CD8-positive, alpha-beta memory T cell (primary cell): ENCODE measurements at regions not wholly inside any gene's neighbourhood (a gene's known extent, or its start where the extent isn't known, plus 50 kb on each side); places are given as distances from the start of the nearest gene placed in this dataset.
"Not testable (repeated sequence)": the region's sequence is repeated elsewhere in the genome, so short reads cannot be mapped to it uniquely, and the experiment has no call there.

Source experiments
- CTCF ChIA-PET: fragments of 350-600 bp; sonication (Branson Sonifier 250); formaldehyde crosslinking; loops from one replicate; lab custom pipeline; 2021; ENCODE audit warnings: antibody characterized with exemption; lab: Charles Lee
- POLR2A ChIA-PET: fragments of 350-600 bp; sonication (Branson Sonifier 250); formaldehyde crosslinking; loops from one replicate; lab custom pipeline; 2021; ENCODE audit warnings: antibody characterized with exemption; lab: Charles Lee
- DNase-seq, 5 donors: peaks; one replicate each; pipeline versions ENCODE4 v3.0.0 to v3.0.0-alpha.2; 2020 to 2022; ENCODE audit warnings: mixed read lengths in 1 of 5
- H3K27ac ChIP-seq: one replicate; pipeline ENCODE4 v1.7.0; 2013; ENCODE audit warnings: low read depth, mild to moderate bottlenecking, low read length, moderate library complexity
- H3K27me3 ChIP-seq: 2 replicates; pipeline ENCODE4 v1.7.0; 2013; ENCODE audit warnings: low read length, mild to moderate bottlenecking; ENCODE audit not compliant: insufficient read depth, poor library complexity, severe bottlenecking
- H3K36me3 ChIP-seq: 2 replicates; pipeline ENCODE4 v1.7.0; 2013; ENCODE audit warnings: mild to moderate bottlenecking, low read length, moderate library complexity; ENCODE audit not compliant: insufficient read depth
- H3K4me1 ChIP-seq: 2 replicates; pipeline ENCODE4 v1.7.0; 2013; ENCODE audit warnings: mild to moderate bottlenecking, low read length, moderate library complexity; ENCODE audit not compliant: insufficient read depth
- H3K4me3 ChIP-seq: 2 replicates; pipeline ENCODE4 v1.7.0; 2013; ENCODE audit warnings: mild to moderate bottlenecking, low read length
- H3K9me3 ChIP-seq: 2 replicates; pipeline ENCODE4 v1.7.0; 2013; ENCODE audit warnings: mild to moderate bottlenecking, low read length
- H3K27ac Mint-ChIP-seq, 8 donors: one replicate each; pipeline ENCODE4 v1.8.0; 2020 to 2021; ENCODE audit warnings: mixed read lengths in 8 of 8, mild to moderate bottlenecking in 6 of 8, inconsistent platforms in 3 of 8, moderate library complexity in 3 of 8
- H3K27me3 Mint-ChIP-seq, 2 donors: one replicate each; pipeline ENCODE4 v1.8.0; 2020 to 2021; ENCODE audit warnings: mixed read lengths in 2 of 2, mild to moderate bottlenecking in 1 of 2, moderate library complexity in 1 of 2
- H3K36me3 Mint-ChIP-seq, 3 donors: one replicate each; pipeline ENCODE4 v1.8.0; 2020 to 2021; ENCODE audit warnings: mixed read lengths in 3 of 3, inconsistent platforms in 1 of 3, mild to moderate bottlenecking in 1 of 3
- H3K4me1 Mint-ChIP-seq, 3 donors: one replicate each; pipeline ENCODE4 v1.8.0; 2020 to 2021; ENCODE audit warnings: mixed read lengths in 3 of 3, inconsistent platforms in 1 of 3, mild to moderate bottlenecking in 1 of 3
- H3K4me3 Mint-ChIP-seq, 7 donors: one replicate each; pipeline ENCODE4 v1.8.0; 2020 to 2021; ENCODE audit warnings: mixed read lengths in 7 of 7, mild to moderate bottlenecking in 6 of 7, moderate library complexity in 4 of 7, inconsistent platforms in 2 of 7
- H3K9me3 Mint-ChIP-seq, 5 donors: one replicate each; pipeline ENCODE4 v1.8.0; 2020 to 2022; ENCODE audit warnings: mixed read lengths in 5 of 5, mild to moderate bottlenecking in 3 of 5, moderate library complexity in 2 of 5, inconsistent platforms in 1 of 5

GRCh38 chr14:38001501-38001900 lies 206.2 kb upstream of the SSTR1 start:
- no peak for DNase-seq

GRCh38 chr14:38003746-38004609 lies 203.7 kb upstream of the SSTR1 start:
- H3K36me3 Mint-ChIP-seq, result no peaks in the 10 kb centered on the region
- ChIA-PET CTCF (no interaction called here), POLR2A (interaction anchor here (0.5 kb wide), 1 partner anchor 193 kb away, joined by 6 read pairs; no protein-coding TSS in a partner anchor)
- no peak overlapping the region for H3K27ac Mint-ChIP-seq
- Histone ChIP-seq H3K27ac (no peak overlapping the region), H3K4me3 (no peak overlapping the region), H3K36me3 (no peaks in the 10 kb centered on the region), H3K27me3 (no peaks in the 10 kb centered on the region), H3K4me1 (no peaks in the 10 kb centered on the region), H3K9me3 (no peaks in the 10 kb centered on the region)
- no peak overlapping the region for H3K4me3 Mint-ChIP-seq
- H3K9me3 Mint-ChIP-seq, result no peaks in the 10 kb centered on the region
- H3K4me1 Mint-ChIP-seq, result no peaks in the 10 kb centered on the region
- DNase-seq, result no peak
- no peaks in the 10 kb centered on the region for H3K27me3 Mint-ChIP-seq

More at GRCh38 chr14:38001501-38001900, 206.2 kb upstream of the SSTR1 start:
- H3K4me3 ChIP-seq, result no peak overlapping the region
- H3K27me3 Mint-ChIP-seq, result no peaks in the 10 kb centered on the region
- no peak overlapping the region for H3K27ac Mint-ChIP-seq
- H3K4me1 ChIP-seq, result no peaks in the 10 kb centered on the region
- no peaks in the 10 kb centered on the region for H3K36me3 Mint-ChIP-seq
- H3K36me3 ChIP-seq, result no peaks in the 10 kb centered on the region
- H3K9me3 ChIP-seq, result no peaks in the 10 kb centered on the region
- ChIA-PET CTCF (interaction anchor here (1.5 kb wide), 1 partner anchor 15 kb away, joined by 3 read pairs; no protein-coding TSS in a partner anchor), POLR2A (no interaction called here)
- H3K27ac ChIP-seq, result no peak overlapping the region
- H3K4me3 Mint-ChIP-seq, result no peak overlapping the region
- no peaks in the 10 kb centered on the region for H3K27me3 ChIP-seq
- H3K4me1 Mint-ChIP-seq, result no peaks in the 10 kb centered on the region
- no peaks in the 10 kb centered on the region for H3K9me3 Mint-ChIP-seq

DNA sequence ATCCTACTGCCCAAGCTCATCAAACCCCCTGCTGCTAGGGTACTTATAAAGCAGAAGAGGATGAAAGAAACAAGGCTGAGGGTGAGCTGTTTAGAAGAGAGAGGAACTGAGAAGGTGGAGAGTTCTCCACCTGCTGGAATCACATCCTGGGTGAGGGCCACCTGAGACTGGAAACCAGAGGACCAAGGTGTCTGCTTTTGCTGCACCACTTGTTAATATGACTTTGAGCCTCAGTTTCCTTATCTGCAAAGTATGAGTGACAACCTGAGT lies 203.2 kb upstream of the SSTR1 start:
- POLR2A ChIA-PET, result interaction anchor here (0.5 kb wide), 1 partner anchor 193 kb away, joined by 6 read pairs; no protein-coding TSS in a partner anchor
- CTCF ChIA-PET, result no interaction called here
- Histone ChIP-seq H3K4me3 (no peak overlapping the region), H3K36me3 (no peaks in the 10 kb centered on the region), H3K27me3 (no peaks in the 10 kb centered on the region), H3K27ac (no peak overlapping the region), H3K9me3 (no peaks in the 10 kb centered on the region), H3K4me1 (no peaks in the 10 kb centered on the region)
- Mint-ChIP-seq H3K4me3 (no peak overlapping the region), H3K27ac (no peak overlapping the region), H3K27me3 (no peaks in the 10 kb centered on the region), H3K4me1 (no peaks in the 10 kb centered on the region), H3K9me3 (peaks cover 0 to 3% (median 0%) of the 10 kb centered on the region in 5 donors), H3K36me3 (peaks cover 0 to 5% (median 0%) of the 10 kb centered on the region in 3 donors)
- no peak for DNase-seq

GRCh38 chr14:38011156-38011555 lies 196.5 kb upstream of the SSTR1 start:
- H3K27me3 Mint-ChIP-seq, POLR2A ChIA-PET, DNase-seq, H3K9me3 ChIP-seq, H3K4me3 ChIP-seq, CTCF ChIA-PET, H3K36me3 ChIP-seq, H3K4me1 Mint-ChIP-seq, H3K27me3 ChIP-seq, H3K27ac Mint-ChIP-seq, H3K27ac ChIP-seq, H3K4me3 Mint-ChIP-seq, H3K4me1 ChIP-seq: not testable (repeated sequence)
- Mint-ChIP-seq H3K9me3 (peaks cover 10 to 30% (median 18%) of the 10 kb centered on the region in 5 donors), H3K36me3 (peaks cover 1 to 27% (median 2%) of the 10 kb centered on the region in 3 donors)

GRCh38 chr14:38012056-38012455 lies 195.6 kb upstream of the SSTR1 start:
- H3K36me3 ChIP-seq, result no peaks in the 10 kb centered on the region
- Mint-ChIP-seq H3K27me3 (no peaks in the 10 kb centered on the region), H3K4me1 (no peaks in the 10 kb centered on the region), H3K36me3 (peaks cover 1 to 27% (median 2%) of the 10 kb centered on the region in 3 donors), H3K9me3 (peaks cover 10 to 30% (median 18%) of the 10 kb centered on the region in 5 donors), H3K27ac (no peak overlapping the region), H3K4me3 (no peak overlapping the region)
- no peak overlapping the region for H3K27ac ChIP-seq
- DNase-seq, result no peak
- no peaks in the 10 kb centered on the region for H3K4me1 ChIP-seq
- H3K27me3 ChIP-seq, result no peaks in the 10 kb centered on the region
- H3K4me3 ChIP-seq, result no peak overlapping the region
- CTCF ChIA-PET, result no interaction called here
- POLR2A ChIA-PET, result no interaction called here
- no peaks in the 10 kb centered on the region for H3K9me3 ChIP-seq

- Histone ChIP-seq H3K36me3 (no peaks in the 10 kb centered on the region), H3K4me1 (no peaks in the 10 kb centered on the region), H3K27ac (no peak overlapping the region), H3K9me3 (no peaks in the 10 kb centered on the region), H3K27me3 (no peaks in the 10 kb centered on the region), H3K4me3 (no peak overlapping the region)
- no peak for DNase-seq
- Mint-ChIP-seq H3K4me1 (no peaks in the 10 kb centered on the region), H3K36me3 (peaks cover 1 to 15% (median 2%) of the 10 kb centered on the region in 3 donors), H3K27me3 (no peaks in the 10 kb centered on the region), H3K4me3 (no peak overlapping the region), H3K9me3 (peaks cover 7 to 17% (median 13%) of the 10 kb centered on the region in 5 donors), H3K27ac (peak overlapping the region in 1 of 8 donors; percentile 24)
- ChIA-PET POLR2A (no interaction called here), CTCF (no interaction called here)
These were observed 191.2 kb upstream of the SSTR1 start for GRCh38 chr14:38016497-38016896.

DNA sequence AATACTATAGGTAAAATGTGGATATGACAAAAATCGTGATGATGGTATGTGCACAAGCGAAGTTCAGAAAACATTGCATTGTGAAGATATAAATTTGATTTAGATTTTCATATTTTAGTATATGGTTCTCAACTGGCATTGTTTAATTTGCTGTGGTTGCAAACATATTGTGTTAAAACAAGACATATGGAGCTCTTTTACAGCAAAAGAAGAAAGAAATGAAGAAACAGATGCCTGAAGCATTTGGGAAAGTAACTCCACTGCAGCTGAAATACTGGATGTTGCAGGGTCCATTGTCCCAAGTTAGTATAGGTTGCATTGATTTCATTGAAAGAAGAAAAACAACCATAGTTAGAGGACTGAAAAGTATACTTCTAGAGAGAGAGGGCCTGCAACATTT lies 185.8 kb upstream of the SSTR1 start:
- H3K27me3 ChIP-seq, result no peaks in the 10 kb centered on the region
- Mint-ChIP-seq H3K4me1 (peaks cover 0 to 2% (median 0%) of the 10 kb centered on the region in 3 donors), H3K36me3 (peaks cover 0 to 28% (median 2%) of the 10 kb centered on the region in 3 donors), H3K27me3 (peaks cover 0 to 5% of the 10 kb centered on the region in 2 donors), H3K27ac (no peak overlapping the region), H3K4me3 (no peak overlapping the region), H3K9me3 (peaks cover 19 to 29% (median 24%) of the 10 kb centered on the region in 5 donors)
- ChIA-PET CTCF (no interaction called here), POLR2A (no interaction called here)
- no peaks in the 10 kb centered on the region for H3K36me3 ChIP-seq
- no peak overlapping the region for H3K4me3 ChIP-seq
- peaks cover 6% of the 10 kb centered on the region for H3K9me3 ChIP-seq
- no peak for DNase-seq
- no peaks in the 10 kb centered on the region for H3K4me1 ChIP-seq
- no peak overlapping the region for H3K27ac ChIP-seq

- no peak overlapping the region for H3K4me3 Mint-ChIP-seq
- H3K36me3 ChIP-seq, result no peaks in the 10 kb centered on the region
- no peak overlapping the region for H3K4me3 ChIP-seq
- H3K4me1 Mint-ChIP-seq, result peaks cover 0 to 2% (median 0%) of the 10 kb centered on the region in 3 donors
- DNase-seq, result no peak
- no peaks in the 10 kb centered on the region for H3K4me1 ChIP-seq
- H3K27me3 ChIP-seq, result no peaks in the 10 kb centered on the region
- peaks cover 0 to 5% of the 10 kb centered on the region in 2 donors for H3K27me3 Mint-ChIP-seq
- peaks cover 19 to 29% (median 24%) of the 10 kb centered on the region in 5 donors for H3K9me3 Mint-ChIP-seq
- POLR2A ChIA-PET, result no interaction called here
- H3K9me3 ChIP-seq, result peaks cover 6% of the 10 kb centered on the region
- peaks cover 0 to 35% (median 2%) of the 10 kb centered on the region in 3 donors for H3K36me3 Mint-ChIP-seq
- H3K27ac ChIP-seq, result no peak overlapping the region
- H3K27ac Mint-ChIP-seq, result no peak overlapping the region
- CTCF ChIA-PET, result no interaction called here
These were observed 184.9 kb upstream of the SSTR1 start for GRCh38 chr14:38022775-38023174.
